Inferior parietal cortex (tissue), 1 donor: ENCODE measurements at regions not wholly inside any gene's neighbourhood (a gene's known extent, or its start where the extent isn't known, plus 50 kb on each side); places are given as distances from the start of the nearest gene placed in this dataset.

Source experiments
- DNase-seq: peaks from one replicate; pipeline ENCODE4 v3.0.0-alpha.2; 2016; ENCODE audit errors: extremely low spot score

GRCh38 chr2:51237626-51238271 lies 205.8 kb upstream of the NRXN1 start:
- DNase-seq, result no peak

- no peak for DNase-seq
These were observed 200.1 kb upstream of the NRXN1 start for GRCh38 chr2:51232027-51232426.

DNA sequence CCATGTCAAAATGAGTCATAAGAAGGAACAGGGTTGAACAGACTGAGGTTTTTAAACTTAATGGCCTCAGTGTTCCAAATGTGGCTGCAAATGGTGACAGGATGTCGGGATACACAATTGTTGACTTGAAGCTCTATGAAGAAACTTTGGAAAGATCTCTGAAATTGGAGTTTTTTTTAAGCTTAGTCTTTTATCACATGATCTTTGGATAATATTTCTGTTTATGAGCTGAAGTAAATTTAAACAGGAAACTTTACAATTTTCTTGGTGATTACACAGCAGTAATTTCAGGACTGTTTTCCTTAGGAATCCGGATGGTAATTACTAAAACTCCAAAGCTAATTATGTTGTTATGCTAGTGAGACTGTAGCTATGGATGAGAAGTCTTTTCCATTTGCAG lies 199.1 kb upstream of the NRXN1 start:
- DNase-seq, result no peak

DNA sequence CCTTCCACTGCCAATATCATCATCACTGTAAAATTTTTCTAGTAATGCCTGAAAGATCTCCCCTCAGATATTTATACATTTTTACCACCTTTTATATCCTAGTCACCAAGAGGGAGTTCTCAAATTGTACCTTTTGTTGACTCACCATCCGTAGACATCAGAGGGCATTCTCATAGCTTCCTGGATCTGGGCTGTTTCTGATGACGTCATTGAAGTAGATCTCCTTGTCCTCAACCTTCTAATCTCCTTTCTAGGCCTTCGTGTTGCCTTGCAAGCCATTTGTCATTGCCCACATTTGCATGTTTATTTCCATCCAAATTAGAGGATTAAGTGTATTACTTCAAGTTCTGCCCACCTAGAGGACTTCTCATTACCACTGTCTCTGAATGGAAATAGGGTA lies 193.4 kb upstream of the NRXN1 start:
- DNase-seq, result no peak

DNA sequence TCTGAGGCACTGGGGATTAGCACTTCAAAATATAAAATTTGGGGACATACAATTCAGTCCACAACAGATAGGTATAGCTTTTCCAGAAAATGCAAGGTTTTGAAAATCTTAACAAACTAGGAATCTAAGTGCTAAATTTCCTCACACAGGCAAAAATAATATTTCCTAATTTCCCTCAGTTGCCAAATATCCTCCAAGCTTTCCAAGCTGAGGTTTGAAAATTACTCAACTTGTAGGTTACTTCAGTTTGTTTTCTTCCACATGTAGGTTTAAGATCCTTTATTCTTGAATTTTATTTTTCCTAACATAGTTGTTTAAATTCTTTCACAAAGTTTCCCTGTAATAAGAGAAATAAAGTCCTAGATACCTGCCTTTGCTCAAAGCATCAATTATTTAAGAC lies 192.9 kb upstream of the NRXN1 start:
- no peak for DNase-seq

DNA sequence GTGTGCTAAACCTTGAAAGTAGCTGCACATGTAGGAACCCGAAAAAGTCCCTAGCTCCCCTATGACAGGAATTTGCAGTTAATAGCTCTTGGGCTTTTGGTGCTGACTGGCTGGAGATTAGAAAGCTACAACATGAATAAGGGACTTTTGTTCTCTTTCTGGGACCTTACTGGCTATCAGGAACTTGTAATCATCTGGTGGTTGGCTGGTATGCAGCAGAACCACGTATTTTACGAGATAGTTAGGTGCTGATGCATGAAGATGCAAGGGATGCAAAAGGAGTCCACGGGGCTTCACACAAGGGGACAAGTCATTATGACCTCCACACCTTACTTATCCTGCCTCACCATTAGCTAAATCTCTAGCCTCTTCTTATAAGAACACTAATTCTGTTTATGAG lies 190.2 kb upstream of the NRXN1 start:
- DNase-seq, result no peak

DNA sequence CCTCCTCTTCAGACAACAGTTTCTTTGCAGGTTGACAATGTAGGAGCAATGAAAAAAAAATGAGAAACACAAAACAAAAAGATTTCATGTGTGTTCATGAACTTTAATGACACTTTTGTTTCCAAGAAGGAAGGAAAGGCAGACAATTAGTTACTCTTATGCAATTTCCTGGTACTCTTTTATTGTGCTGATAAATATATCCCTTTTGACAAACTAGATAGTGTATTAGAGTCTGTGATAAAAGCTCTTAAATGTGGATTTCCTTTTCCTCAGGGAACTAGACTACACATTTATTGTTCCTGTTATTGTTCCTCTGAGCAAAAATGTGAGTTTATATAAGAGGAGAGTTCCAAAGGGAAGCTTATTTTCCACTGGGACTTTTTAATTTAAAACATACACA lies 188.7 kb upstream of the NRXN1 start:
- no peak for DNase-seq

GRCh38 chr2:51220080-51220479 lies 188.1 kb upstream of the NRXN1 start:
- DNase-seq, result no peak

DNA sequence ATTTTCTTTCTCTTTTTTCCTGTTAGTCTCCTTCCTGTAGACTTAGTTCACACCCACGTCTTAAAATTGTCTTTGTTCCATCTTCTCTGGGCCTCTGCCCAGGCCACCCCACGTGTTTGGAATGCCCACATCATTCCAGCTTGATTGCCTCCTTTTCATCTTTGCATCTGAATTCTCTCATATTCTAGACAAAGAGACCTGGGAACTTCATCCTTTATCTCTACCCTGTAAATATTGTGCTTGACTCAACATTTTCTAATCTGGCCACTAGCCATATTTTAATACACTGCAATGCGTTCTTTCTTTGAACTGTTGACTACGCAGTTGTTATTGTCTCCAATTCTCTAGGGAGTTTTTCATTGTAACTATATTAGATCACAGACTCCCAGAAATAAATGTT lies 187.5 kb upstream of the NRXN1 start:
- no peak for DNase-seq

- no peak for DNase-seq
These were observed 186.1 kb upstream of the NRXN1 start for GRCh38 chr2:51218047-51218446.

GRCh38 chr2:51213826-51214225 lies 181.9 kb upstream of the NRXN1 start:
- DNase-seq, result no peak

DNA sequence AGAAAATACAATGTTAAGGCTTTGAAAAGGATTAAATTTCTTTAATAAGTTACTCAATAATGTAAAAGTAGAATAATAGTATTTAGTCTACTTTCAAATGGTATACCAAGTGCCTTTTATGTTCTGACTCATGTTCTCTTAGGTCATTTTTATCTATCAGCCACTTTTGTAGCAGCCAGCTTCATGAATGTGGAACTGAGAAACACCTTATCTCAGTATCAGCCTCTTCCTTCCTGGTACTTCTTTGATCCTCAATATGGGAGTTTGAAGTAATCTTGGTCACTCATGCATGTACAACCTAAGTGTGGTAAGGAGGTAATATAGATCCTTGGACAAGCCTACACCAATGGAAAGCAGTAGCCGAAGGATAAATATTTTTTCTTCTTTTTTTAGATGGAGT lies 180.4 kb upstream of the NRXN1 start:
- no peak for DNase-seq

DNA sequence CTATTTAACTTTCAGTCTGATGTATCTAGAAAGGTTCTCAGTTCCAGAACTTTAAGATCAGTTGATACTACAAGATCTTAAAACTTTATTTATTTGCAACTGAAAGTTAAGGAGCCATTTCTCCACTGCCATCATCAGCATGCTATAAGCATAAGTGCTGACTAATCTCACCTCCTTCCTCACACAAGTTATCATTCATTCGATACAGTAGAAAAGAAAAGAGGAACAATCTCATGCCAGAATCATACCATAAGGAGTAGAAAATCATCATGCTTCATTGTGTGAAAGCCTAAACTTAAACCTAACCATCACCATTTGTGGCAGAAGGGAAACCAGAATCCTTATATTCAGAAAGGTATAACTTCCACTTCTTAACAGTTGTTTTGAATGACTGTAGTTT lies 176.6 kb upstream of the NRXN1 start:
- DNase-seq, result no peak

DNA sequence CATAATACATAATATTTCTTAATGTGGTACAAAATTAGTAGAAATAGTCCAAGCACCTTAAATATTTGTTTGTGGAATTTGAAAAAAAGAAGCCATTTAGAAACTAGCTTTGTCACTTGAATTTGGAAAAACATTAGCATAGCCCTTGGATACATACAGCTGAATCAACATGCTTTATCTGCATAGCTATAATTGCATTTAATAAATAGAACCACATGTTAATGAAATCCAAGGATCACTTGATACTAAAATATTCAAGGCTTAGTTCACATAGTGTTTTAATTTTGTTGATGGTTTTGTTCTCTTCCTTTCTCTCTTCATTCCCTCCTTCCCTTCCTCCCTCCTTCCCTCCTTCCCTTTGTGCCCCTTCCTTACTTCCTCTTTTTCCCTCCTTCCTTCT lies 169.4 kb upstream of the NRXN1 start:
- DNase-seq, result no peak

- DNase-seq, result no peak
These were observed 162.7 kb upstream of the NRXN1 start for GRCh38 chr2:51194656-51195055.

DNA sequence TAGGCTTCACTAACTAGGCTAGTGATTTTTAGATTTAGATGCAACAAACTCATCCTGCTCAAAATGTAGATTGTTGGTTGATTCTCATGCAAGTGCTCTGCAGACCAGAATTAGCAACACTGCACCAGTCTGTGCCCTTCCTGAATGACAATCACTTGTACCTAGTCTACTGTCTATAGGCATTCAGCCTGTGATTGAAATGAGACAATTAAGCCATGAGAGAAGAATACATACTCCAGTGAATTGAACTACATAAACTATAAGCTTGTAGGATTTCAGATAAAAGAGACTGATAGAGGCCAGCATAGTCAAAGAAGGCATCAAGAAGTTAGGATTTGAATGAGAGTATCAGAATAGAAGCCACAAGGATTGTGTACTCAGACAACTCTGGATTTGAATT lies 138.3 kb upstream of the NRXN1 start:
- no peak for DNase-seq

DNA sequence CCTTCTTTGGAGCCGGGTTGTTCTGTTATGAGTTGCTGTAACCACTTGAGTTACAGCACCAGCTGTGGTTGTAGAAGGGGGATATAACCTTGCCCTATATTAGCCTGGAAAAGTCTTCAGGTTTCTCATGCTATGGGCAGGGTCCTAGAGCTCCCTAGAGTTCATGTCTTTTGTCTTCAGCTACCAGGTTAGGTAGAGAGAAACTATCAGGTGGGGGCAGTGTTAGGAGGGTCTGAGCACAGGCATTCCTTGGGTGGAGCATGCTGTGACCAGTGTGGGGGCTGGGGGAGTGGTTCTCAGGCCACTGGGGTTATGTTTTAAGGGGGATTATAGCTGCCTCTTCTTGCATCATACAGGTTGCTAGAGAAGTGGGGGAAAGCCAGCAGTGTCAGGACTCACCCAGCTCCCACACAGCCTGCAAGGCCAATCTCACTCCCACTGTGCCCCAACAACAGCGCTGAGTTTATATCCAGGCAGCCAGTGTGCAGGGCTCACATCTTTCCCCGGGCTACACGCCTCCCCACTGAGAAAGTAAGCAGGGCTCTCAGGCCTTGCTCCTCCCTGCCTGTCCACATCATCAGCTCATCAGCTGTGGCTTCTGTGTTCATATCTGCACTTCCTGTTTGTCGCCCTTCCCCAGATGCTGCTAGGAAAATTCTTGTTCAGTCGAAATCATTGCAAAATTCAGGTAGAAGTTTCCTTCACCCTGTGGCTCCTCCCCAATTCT lies 133.8 kb upstream of the NRXN1 start:
- no peak for DNase-seq

DNA sequence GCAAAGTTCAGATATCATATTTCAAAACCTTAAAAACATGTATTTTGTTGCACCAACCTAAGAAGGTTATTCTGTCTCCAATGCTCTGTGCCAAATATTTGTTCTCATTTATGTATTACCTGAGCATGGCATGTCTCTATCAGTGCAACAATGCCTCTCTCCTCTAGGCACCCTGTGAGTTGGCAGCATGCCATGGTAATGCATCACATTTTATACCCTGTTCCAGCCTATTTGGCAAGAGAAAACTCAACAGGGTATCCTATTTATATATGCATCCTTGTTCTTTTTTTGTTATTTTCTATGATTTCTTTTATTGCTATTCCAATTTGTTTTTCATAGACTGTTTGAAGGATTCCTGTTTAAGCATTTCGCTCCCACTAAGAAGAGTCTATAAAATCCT lies 126.3 kb upstream of the NRXN1 start:
- no peak for DNase-seq

GRCh38 chr2:51153236-51153635 lies 121.3 kb upstream of the NRXN1 start:
- no peak for DNase-seq

- no peak for DNase-seq
These were observed 119.7 kb upstream of the NRXN1 start for GRCh38 chr2:51151490-51152140.

DNA sequence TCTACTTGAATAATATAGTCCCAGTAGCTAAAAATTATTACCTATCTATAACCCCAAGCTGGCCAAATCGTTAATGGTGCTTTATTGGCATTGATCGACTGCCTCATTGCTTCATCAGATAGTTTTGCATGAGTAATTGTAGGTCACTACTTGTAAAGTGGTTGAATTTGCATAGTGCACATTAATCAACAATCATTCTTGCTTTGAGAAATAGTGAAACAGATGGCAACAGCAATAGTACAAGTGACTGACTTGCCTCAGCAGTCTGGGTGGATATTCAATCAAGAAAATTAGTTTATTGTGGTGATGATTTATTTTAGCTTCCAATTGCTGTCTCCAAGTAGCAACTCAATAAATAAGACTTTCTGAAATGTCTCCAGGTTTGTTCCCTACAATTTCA lies 117.8 kb upstream of the NRXN1 start:
- no peak for DNase-seq

GRCh38 chr2:51145761-51146160 lies 113.8 kb upstream of the NRXN1 start:
- no peak for DNase-seq

GRCh38 chr2:51120754-51121280 lies 88.9 kb upstream of the NRXN1 start:
- DNase-seq, result no peak
